LHCN-M2 (cell line): ENCODE measurements at regions not wholly inside any gene's neighbourhood (a gene's known extent, or its start where the extent isn't known, plus 50 kb on each side); places are given as distances from the start of the nearest gene placed in this dataset.
"Not testable (repeated sequence)": the region's sequence is repeated elsewhere in the genome, so short reads cannot be mapped to it uniquely, and the experiment has no call there.

ENCODE experiments used
- DNase-seq: peaks from one replicate; pipeline ENCODE4 v3.0.0-alpha.2; 2012; ENCODE audit warnings: low read depth

DNA sequence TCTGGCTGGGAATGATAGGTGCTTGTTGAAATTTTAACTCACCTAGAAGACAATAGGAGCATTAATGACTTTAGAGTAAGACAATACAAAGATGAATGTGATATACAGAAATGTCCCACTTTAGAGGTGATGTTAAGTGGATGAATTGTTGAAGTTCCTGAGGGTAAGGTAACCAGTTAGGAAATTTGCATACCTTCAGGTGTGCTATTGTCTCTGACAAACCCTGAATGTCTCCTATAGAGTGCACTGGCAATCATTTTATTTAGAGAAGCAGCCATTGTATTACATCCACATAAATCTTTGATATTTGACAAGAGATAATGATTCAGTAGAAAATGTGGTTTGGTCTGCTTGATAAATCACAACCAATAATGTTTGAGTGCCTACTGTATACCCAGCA, 228.5 kb downstream of the RNF144A start:
- DNase-seq: no peak

DNA sequence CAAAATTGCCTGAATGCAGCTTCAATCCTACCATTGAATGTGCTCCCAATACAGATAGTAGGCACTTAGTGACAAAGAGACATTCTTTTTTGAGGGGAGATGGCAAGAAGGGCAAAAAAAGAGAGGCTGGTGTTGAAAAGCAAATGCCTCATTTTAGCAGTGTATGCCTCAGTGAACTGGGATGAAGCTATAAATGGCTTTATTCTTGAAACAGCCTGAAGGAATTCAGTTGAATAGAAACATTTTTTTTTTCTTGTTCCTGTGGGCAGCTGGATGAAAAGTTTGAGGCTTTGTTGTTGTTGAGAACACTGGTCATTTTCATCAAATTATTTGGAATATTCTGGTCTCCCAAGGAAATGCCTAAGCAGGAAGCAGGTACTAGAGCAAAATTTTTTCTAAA, 228.9 kb downstream of the RNF144A start:
- no peak for DNase-seq

- DNase-seq: no peak
These were observed 237.4 kb downstream of the RNF144A start for GRCh38 chr2:7154656-7155055.

DNA sequence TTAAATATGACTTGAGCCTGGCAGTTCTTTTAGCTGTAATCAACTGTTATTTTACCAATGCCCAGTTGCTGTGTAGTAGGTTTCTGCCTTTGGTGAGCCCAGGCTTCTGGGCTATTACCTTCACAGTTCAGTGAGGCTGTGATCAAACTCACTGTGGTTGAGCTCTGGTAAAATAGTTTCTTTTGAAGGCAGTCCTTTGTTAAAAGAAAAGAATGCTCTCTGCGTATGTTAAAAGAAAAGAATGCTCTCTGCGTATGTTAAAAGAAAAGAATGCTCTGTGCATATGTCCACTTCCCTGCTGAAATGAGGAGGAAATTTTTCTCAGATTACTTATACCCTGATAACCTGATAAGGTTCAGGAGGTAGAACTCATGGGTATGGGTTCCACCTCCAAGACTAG, 244.3 kb downstream of the RNF144A start:
- DNase-seq: no peak

- no peak for DNase-seq
These were observed 248.5 kb downstream of the RNF144A start for GRCh38 chr2:7165736-7166135.

DNA sequence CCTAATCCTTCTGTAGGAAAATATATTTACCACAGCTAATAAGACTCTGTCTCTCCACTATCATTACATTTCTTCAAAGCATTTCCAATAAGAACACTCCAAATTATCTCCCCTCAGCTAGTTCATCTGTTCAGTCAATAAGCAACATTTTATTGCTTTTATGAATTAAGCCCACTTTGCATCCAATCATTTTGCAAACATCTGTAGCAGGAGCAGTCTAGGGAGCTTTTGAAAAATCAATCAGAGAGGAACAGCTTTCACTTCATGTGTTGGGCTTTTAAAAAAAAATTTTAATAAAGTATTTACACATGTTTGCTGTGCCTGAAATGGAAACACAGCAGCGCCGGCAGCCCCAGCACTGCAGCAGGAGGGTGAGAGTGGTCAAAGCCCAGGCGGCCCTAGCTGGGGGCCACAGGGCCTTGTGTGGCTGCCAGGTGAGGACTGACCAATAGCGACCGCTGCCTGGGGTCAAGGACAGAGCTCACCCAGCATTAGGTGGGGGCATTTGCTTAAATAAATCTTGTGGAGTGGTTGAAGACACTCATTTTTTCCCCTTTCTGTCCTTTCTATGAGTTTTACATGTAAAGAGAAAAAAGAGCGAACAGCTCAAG, 250.7 kb downstream of the RNF144A start:
- no peak for DNase-seq

DNA sequence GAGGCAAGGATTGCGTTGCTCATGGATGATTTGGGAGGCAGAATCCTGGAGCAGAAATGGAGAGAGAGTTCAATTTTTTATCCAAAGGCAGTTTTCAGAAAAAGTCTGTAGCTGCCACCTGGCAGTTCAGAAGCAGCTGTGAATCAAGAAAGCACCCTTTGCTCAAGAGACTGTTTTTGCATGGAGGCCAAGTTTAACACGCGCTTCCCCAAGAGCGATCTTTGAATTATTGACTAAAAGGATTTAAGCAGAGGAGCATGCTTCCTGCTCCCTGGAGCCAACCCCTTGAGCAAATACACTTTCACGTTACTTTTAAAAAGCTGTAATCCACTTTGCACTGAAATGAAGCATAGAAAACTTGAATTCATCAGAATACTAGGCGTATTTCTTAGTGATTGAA, 252.4 kb downstream of the RNF144A start:
- no peak for DNase-seq

- DNase-seq: not testable (repeated sequence)
These were observed 261.8 kb downstream of the RNF144A start for GRCh38 chr2:7178996-7179395.

- DNase-seq: no peak
These were observed 263.6 kb downstream of the RNF144A start for GRCh38 chr2:7180638-7181370.

GRCh38 chr2:7182525-7182924, 265.3 kb downstream of the RNF144A start:
- DNase-seq: no peak

- DNase-seq: no peak
These were observed 271.9 kb downstream of the RNF144A start for GRCh38 chr2:7189106-7189505.

DNA sequence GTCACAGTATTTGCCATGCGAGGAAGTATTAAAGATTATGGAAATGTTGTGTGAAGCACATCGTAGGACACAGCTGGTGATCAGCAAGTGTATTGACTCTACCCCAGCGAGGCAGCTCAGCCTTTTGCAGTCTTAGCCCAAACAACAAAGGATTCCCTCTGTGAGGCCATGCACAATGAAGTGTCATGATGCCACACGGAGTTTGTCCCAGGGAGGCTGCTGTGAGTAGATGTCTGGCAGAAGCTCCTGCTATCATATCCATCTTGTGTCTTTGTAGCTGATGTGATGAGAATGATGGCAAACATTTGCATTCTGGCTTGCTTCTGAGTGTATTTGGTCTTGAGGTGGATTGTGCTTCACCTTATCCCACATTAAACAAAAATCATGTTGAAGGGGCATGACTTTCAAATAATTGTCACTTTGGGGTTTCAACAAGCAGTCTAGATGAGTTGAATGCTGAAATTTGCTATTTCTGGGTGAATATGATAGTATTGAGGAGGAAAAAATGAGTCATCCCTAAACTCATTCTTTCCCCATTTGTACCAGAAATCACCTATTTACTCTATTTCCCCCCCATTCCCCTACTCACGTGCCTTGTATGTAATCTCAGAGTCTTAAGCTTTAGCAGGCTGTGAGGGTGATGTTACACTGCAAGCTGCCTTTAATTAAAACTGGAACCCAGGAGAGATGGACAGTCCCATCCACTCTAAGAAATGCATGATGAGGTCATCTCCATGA, 273.5 kb downstream of the RNF144A start:
- DNase-seq: no peak

DNA sequence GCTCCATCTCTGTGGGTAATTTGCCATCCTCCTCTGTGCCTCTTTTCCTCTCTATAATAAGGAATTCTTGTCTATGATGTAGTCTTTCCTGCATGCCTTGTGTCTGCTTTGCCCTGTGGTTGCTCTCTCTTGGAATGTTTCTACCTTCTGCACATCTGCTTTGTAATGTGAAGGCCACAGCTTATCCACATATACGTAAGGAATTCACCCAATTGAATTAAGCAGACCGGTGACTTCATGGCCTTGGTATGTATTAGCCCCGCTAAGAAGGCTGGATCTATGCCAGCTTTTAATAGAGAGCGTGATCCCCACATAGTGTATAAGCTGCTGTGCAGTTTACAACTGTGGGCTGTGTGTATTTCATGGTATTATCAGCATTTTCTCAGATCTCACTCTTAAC, 274.7 kb downstream of the RNF144A start:
- no peak for DNase-seq

DNA sequence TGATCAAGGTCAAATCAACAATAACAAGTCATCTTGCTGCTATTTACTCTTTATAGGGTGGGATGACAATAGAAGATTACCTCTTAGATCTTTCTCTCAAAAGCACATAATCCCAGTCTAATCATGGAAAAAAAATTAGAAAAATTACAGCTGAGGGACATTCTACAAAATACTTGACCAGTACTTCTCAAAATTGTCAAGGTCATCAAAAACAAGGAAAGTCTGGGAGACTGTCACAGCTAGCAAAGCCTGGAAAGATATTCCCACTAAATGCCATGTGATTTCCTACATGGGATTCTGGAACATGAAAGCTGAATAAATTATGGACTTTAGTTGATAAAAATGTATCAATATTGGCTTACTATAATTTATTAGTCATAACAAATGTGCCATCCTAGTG, 276.2 kb downstream of the RNF144A start:
- no peak for DNase-seq

DNA sequence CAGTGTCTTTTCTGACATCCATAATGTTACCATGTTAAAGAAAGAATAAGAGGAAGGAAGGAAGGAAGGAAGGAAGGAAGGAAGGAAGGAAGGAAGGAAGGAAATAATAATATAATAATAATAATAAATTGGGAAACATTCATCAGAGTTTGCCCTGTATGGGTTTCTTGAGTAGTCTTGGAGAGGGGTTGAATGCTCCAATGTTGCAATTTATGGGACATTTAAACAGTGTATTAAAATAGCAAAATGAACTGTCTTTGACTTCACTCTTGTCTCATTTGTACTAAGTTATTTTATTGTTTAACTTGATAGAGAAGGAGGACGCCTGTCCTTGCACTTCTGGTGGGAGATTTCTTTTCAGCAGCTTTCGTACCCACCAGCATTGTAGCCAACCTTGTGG, 277.7 kb downstream of the RNF144A start:
- no peak for DNase-seq

DNA sequence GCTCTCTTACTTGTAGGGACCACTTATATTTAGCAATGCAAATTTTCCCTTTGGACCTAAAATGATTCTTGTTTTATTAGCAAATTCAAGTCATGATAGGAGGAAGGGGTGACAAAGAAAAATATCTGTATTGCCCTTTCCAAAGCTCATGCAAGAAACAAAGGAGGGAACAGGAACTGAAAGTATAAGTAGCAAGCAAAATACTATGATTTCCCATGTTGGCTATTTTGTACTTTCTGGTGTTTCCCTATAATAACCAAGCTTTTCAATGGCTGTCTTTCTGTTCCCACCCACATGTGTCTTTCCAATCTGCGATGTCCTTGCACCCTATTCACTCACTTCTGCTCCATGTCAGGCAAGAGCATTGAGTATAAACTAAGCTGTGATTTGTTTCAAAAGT, 279.7 kb downstream of the RNF144A start:
- no peak for DNase-seq

GRCh38 chr2:7201851-7202250, 284.6 kb downstream of the RNF144A start:
- no peak for DNase-seq

- DNase-seq: peak; percentile 6
These were observed 285.9 kb downstream of the RNF144A start for GRCh38 chr2:7203056-7203467.

DNA sequence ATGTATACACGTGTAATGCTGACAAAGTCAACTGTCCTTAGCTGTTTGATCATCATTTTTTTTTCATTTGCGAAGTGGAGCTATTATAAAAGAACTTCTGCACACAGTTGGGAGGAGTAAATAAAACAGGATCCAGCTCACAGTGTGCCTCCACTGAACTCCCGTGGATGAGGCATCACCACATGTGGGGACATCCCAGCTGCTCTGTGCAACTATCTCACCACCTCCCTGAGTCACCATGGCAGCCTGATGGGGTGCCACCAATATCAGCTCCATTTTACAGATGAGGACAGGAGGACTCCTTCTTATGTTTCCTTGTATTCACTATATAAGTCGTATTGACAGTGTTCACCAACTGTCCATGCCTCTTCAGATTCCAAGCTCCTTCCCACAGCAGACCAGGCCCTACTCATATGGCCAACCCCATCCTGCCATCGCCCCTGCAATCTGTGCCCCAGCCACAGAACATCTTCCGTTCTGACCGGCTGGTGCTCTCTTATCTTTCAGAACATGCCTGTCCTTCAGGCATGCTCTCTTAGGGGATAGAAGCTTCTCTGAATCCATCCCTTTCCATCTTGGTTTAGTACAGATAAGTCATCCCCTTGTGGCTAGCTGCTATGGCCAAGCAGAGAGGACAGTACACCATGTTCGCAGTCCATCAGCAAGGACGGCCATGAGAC, 288.1 kb downstream of the RNF144A start:
- no peak for DNase-seq

DNA sequence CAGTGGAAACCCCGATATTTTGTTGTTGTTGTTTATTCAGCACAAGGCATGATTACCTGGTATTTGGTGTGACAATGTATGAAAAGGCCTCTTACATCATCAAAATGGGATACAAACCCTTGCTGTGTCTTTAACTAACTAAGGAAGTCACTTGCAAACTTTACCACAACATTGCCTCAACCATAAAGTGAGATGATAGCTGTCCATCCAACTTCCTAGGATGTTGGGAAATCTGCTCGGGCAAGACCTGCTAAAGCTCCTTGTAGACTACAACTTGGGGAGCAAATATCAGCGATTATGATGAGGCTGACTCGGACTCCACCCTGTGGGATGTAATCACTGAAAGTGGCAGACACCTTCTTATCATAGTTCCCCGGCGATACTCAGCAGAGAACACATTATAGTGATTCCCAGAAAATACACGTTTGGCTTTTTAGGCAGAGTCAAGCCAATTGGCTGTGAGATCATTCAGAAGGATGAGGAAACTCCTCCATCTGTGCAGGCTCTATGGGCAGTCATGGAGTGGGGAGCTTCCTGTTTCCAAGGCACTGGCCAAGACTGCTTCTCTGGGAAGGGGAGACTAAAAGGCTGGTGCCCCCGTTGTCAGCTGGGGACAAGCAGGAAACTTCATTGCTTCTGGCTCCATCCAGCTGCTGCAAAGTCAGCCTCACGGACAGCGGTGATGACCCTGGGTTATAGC, 289.0 kb downstream of the RNF144A start:
- DNase-seq: no peak

DNA sequence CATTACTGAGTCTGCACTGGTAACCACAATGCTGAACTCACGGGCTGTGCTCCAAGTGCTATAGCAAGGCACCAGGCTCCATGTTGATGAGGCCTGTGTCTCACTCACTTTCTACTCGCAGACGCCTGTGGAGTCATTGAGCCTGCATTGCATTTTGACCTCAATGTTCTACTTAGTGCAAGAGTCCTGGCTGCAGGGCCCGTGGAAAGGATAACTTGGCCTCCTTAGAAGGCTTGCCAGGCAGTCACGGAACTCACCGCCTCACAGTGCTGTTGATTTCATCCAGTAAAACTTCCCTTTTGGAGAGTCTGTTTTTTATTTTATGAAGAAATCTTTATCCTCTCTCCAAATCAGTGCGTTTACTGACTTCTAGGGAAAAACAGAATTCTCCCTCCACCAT, 290.4 kb downstream of the RNF144A start:
- no peak for DNase-seq
